ENCODE measurements at regions not wholly inside any gene's neighbourhood (a gene's known extent, or its start where the extent isn't known, plus 50 kb on each side); places are given as distances from the start of the nearest gene placed in this dataset. TPM values are rescaled to one million over a fixed set of nuclear protein-coding genes. Genes with fewer than 3 reads are reported as not detected.

Small RNAs in the stretch of these regions (small RNA-seq; reads per million reads assigned to genes)
- gene AC034229.5 (ENCODE audit: insufficient read depth) (not detected), gene AC034229.6 (ENCODE audit: insufficient read depth) (not detected), gene AC091905.3 (ENCODE audit: insufficient read depth) (not detected), gene AC091905.4 (ENCODE audit: insufficient read depth) (not detected), gene RNA5SP177 (ENCODE audit: insufficient read depth) (not detected)
